Naive thymus-derived CD4-positive, alpha-beta T cell (primary cell): ENCODE measurements at regions not wholly inside any gene's neighbourhood (a gene's known extent, or its start where the extent isn't known, plus 50 kb on each side); places are given as distances from the start of the nearest gene placed in this dataset.

Experiments
- ATAC-seq: fragments of 150-1000 bp; cut with Tn5 transposase; 2 replicates; pipeline ENCODE4 v1.10.0; 2021; ENCODE audit warnings: mild to moderate bottlenecking, moderate library complexity
- CTCF ChIA-PET: fragments of 350-600 bp; sonication (Branson Sonifier 250); formaldehyde crosslinking; loops from one replicate; lab custom pipeline; 2021; ENCODE audit warnings: antibody characterized with exemption; lab: Charles Lee
- POLR2A ChIA-PET: fragments of 350-600 bp; sonication (Branson Sonifier 250); formaldehyde crosslinking; loops from one replicate; lab custom pipeline; 2021; ENCODE audit warnings: antibody characterized with exemption, inconsistent platforms; lab: Charles Lee
- DNase-seq, 9 donors: peaks; one replicate each; pipeline versions ENCODE4 v3.0.0 to v3.0.0-alpha.2; 2020 to 2022; ENCODE audit warnings: mixed read lengths in 1 of 9
- H3K27ac ChIP-seq: one replicate; pipeline ENCODE4 v1.7.0; 2013; ENCODE audit warnings: mild to moderate bottlenecking, low read depth, low read length, moderate library complexity
- H3K27me3 ChIP-seq, 2 donors: one replicate each; pipeline ENCODE4 v1.7.0; 2013; ENCODE audit warnings: low read length in 2 of 2, mild to moderate bottlenecking in 2 of 2, moderate library complexity in 2 of 2; ENCODE audit not compliant: control insufficient read depth in 2 of 2, insufficient read depth in 2 of 2
- H3K36me3 ChIP-seq, 3 experiments: 1 replicate in 2 of 3; 2 replicates in 1 of 3; pipeline ENCODE4 v1.7.0; 2013; ENCODE audit warnings: low read length in 3 of 3, mild to moderate bottlenecking in 3 of 3, moderate library complexity in 1 of 3; ENCODE audit not compliant: insufficient read depth in 3 of 3, control insufficient read depth in 2 of 3
- H3K4me1 ChIP-seq, 2 donors: one replicate each; pipeline ENCODE4 v1.7.0; 2013; ENCODE audit warnings: low read length in 2 of 2, mild to moderate bottlenecking in 2 of 2, moderate library complexity in 1 of 2; ENCODE audit not compliant: control insufficient read depth in 2 of 2, insufficient read depth in 2 of 2
- H3K4me3 ChIP-seq: 2 replicates; pipeline ENCODE4 v1.7.0; 2013; ENCODE audit warnings: mild to moderate bottlenecking, low read length
- H3K9me3 ChIP-seq, 3 experiments: 1 replicate in 2 of 3; 2 replicates in 1 of 3; pipeline ENCODE4 v1.7.0; 2013; ENCODE audit warnings: low read length in 3 of 3; ENCODE audit not compliant: control insufficient read depth in 2 of 3
- H3K27ac Mint-ChIP-seq, 9 donors: one replicate each; pipeline ENCODE4 v1.8.0; 2020 to 2022; ENCODE audit warnings: mixed read lengths in 9 of 9, mild to moderate bottlenecking in 8 of 9, moderate library complexity in 5 of 9, inconsistent platforms in 2 of 9
- H3K27me3 Mint-ChIP-seq, 5 donors: one replicate each; pipeline ENCODE4 v1.8.0; 2021 to 2022; ENCODE audit warnings: mixed read lengths in 5 of 5, mild to moderate bottlenecking in 1 of 5
- H3K36me3 Mint-ChIP-seq, 5 donors: one replicate each; pipeline ENCODE4 v1.8.0; 2020 to 2022; ENCODE audit warnings: mixed read lengths in 5 of 5, mild to moderate bottlenecking in 3 of 5, inconsistent platforms in 1 of 5
- H3K4me1 Mint-ChIP-seq, 7 donors: one replicate each; pipeline ENCODE4 v1.8.0; 2020 to 2022; ENCODE audit warnings: mixed read lengths in 7 of 7, mild to moderate bottlenecking in 3 of 7, inconsistent platforms in 1 of 7
- H3K4me3 Mint-ChIP-seq, 10 donors: one replicate each; pipeline ENCODE4 v1.8.0; 2020 to 2022; ENCODE audit warnings: mild to moderate bottlenecking in 10 of 10, mixed read lengths in 10 of 10, moderate library complexity in 6 of 10, inconsistent platforms in 2 of 10
- H3K9me3 Mint-ChIP-seq, 11 donors: one replicate each; pipeline ENCODE4 v1.8.0; 2020 to 2022; ENCODE audit warnings: mixed read lengths in 11 of 11, mild to moderate bottlenecking in 4 of 11, inconsistent platforms in 1 of 11, moderate library complexity in 1 of 11
- intact Hi-C, 2 donors: fragments of 100-400 bp; cut with micrococcal nuclease; formaldehyde crosslinking; loops; one replicate each; pipeline ENCODE4 v1.15.1; 2023

GRCh38 chr3:148629006-148629405 lies 68.7 kb upstream of the AGTR1 start:
- DNase-seq (no peak), ATAC-seq (no peak)
- peaks cover 0 to 11% (median 0%) of the 10 kb centered on the region in 5 donors for H3K36me3 Mint-ChIP-seq
- no peaks in the 10 kb centered on the region for H3K27me3 ChIP-seq
- H3K4me1 Mint-ChIP-seq = no peaks in the 10 kb centered on the region
- ChIA-PET CTCF (no interaction called here), POLR2A (no interaction called here)
- H3K27me3 Mint-ChIP-seq = no peaks in the 10 kb centered on the region
- H3K27ac Mint-ChIP-seq = no peak overlapping the region
- H3K4me1 ChIP-seq = no peaks in the 10 kb centered on the region
- no peaks in the 10 kb centered on the region for H3K9me3 ChIP-seq
- peaks cover 6 to 37% (median 16%) of the 10 kb centered on the region in 11 donors for H3K9me3 Mint-ChIP-seq
- intact Hi-C loops = no loop called here
- no peak overlapping the region for H3K4me3 Mint-ChIP-seq
- H3K4me3 ChIP-seq = no peak overlapping the region
- H3K27ac ChIP-seq = no peak overlapping the region
- H3K36me3 ChIP-seq = no peaks in the 10 kb centered on the region

GRCh38 chr3:148631124-148631903 lies 66.4 kb upstream of the AGTR1 start:
- H3K9me3 ChIP-seq = no peaks in the 10 kb centered on the region
- no peaks in the 10 kb centered on the region for H3K36me3 ChIP-seq
- ChIA-PET POLR2A (no interaction called here), CTCF (no interaction called here)
- H3K27ac ChIP-seq = no peak overlapping the region
- H3K9me3 Mint-ChIP-seq = peaks cover 8 to 39% (median 16%) of the 10 kb centered on the region in 11 donors
- H3K36me3 Mint-ChIP-seq = peaks cover 0 to 11% (median 0%) of the 10 kb centered on the region in 5 donors
- no peak overlapping the region for H3K4me3 ChIP-seq
- H3K4me1 ChIP-seq = no peaks in the 10 kb centered on the region
- H3K27ac Mint-ChIP-seq = no peak overlapping the region
- no peak overlapping the region for H3K4me3 Mint-ChIP-seq
- no peaks in the 10 kb centered on the region for H3K27me3 ChIP-seq
- H3K27me3 Mint-ChIP-seq = no peaks in the 10 kb centered on the region
- intact Hi-C loops = no loop called here
- ATAC-seq (no peak), DNase-seq (no peak)
- no peaks in the 10 kb centered on the region for H3K4me1 Mint-ChIP-seq

GRCh38 chr3:148641722-148642121 lies 56.0 kb upstream of the AGTR1 start:
- Histone ChIP-seq H3K9me3 (no peaks in the 10 kb centered on the region), H3K4me3 (no peak overlapping the region), H3K27ac (no peak overlapping the region), H3K27me3 (no peaks in the 10 kb centered on the region), H3K4me1 (no peaks in the 10 kb centered on the region), H3K36me3 (no peaks in the 10 kb centered on the region)
- ATAC-seq (no peak), DNase-seq (no peak)
- Mint-ChIP-seq H3K9me3 (peaks cover 0 to 7% (median under 1%) of the 10 kb centered on the region in 11 donors), H3K4me3 (no peak overlapping the region), H3K27ac (no peak overlapping the region), H3K4me1 (peaks cover 0 to 2% (median 0%) of the 10 kb centered on the region in 7 donors), H3K36me3 (no peaks in the 10 kb centered on the region), H3K27me3 (no peaks in the 10 kb centered on the region)
- intact Hi-C loops = no loop called here
- POLR2A ChIA-PET = no interaction called here
- CTCF ChIA-PET = no interaction called here

GRCh38 chr3:148642214-148642613 lies 55.5 kb upstream of the AGTR1 start:
- Histone ChIP-seq H3K4me1 (no peaks in the 10 kb centered on the region), H3K27ac (no peak overlapping the region), H3K36me3 (no peaks in the 10 kb centered on the region), H3K9me3 (no peaks in the 10 kb centered on the region), H3K4me3 (no peak overlapping the region), H3K27me3 (no peaks in the 10 kb centered on the region)
- H3K4me1 Mint-ChIP-seq = peaks cover 0 to 2% (median 0%) of the 10 kb centered on the region in 7 donors
- ChIA-PET CTCF (no interaction called here), POLR2A (no interaction called here)
- DNase-seq (no peak), ATAC-seq (no peak)
- H3K36me3 Mint-ChIP-seq = no peaks in the 10 kb centered on the region
- H3K4me3 Mint-ChIP-seq = no peak overlapping the region
- no peak overlapping the region for H3K27ac Mint-ChIP-seq
- H3K27me3 Mint-ChIP-seq = no peaks in the 10 kb centered on the region
- peaks cover 0 to 6% (median 1%) of the 10 kb centered on the region in 11 donors for H3K9me3 Mint-ChIP-seq
- intact Hi-C loops = no loop called here

GRCh38 chr3:148642616-148643015 lies 55.1 kb upstream of the AGTR1 start:
- POLR2A ChIA-PET = no interaction called here
- Mint-ChIP-seq H3K4me3 (no peak overlapping the region), H3K36me3 (no peaks in the 10 kb centered on the region), H3K9me3 (peaks cover 0 to 6% (median 1%) of the 10 kb centered on the region in 11 donors), H3K27me3 (no peaks in the 10 kb centered on the region), H3K27ac (no peak overlapping the region), H3K4me1 (peaks cover 0 to 2% (median 0%) of the 10 kb centered on the region in 7 donors)
- CTCF ChIA-PET = no interaction called here
- H3K4me1 ChIP-seq = no peaks in the 10 kb centered on the region
- no peak overlapping the region for H3K27ac ChIP-seq
- H3K9me3 ChIP-seq = no peaks in the 10 kb centered on the region
- H3K36me3 ChIP-seq = no peaks in the 10 kb centered on the region
- no peak for DNase-seq
- H3K27me3 ChIP-seq = no peaks in the 10 kb centered on the region
- H3K4me3 ChIP-seq = no peak overlapping the region
- intact Hi-C loops = no loop called here
- no peak for ATAC-seq

- no peaks in the 10 kb centered on the region for H3K4me1 ChIP-seq
- no peak overlapping the region for H3K4me3 Mint-ChIP-seq
- no peaks in the 10 kb centered on the region for H3K9me3 ChIP-seq
- ATAC-seq (no peak), DNase-seq (no peak)
- intact Hi-C loops = no loop called here
- no peaks in the 10 kb centered on the region for H3K36me3 Mint-ChIP-seq
- CTCF ChIA-PET = no interaction called here
- no peaks in the 10 kb centered on the region for H3K27me3 ChIP-seq
- no peak overlapping the region for H3K4me3 ChIP-seq
- no peak overlapping the region for H3K27ac ChIP-seq
- H3K9me3 Mint-ChIP-seq = peaks cover 0 to 6% (median 1%) of the 10 kb centered on the region in 11 donors
- H3K27ac Mint-ChIP-seq = no peak overlapping the region
- no peaks in the 10 kb centered on the region for H3K27me3 Mint-ChIP-seq
- peaks cover 0 to 2% (median 0%) of the 10 kb centered on the region in 7 donors for H3K4me1 Mint-ChIP-seq
- POLR2A ChIA-PET = no interaction called here
- H3K36me3 ChIP-seq = no peaks in the 10 kb centered on the region
Measured at GRCh38 chr3:148643389-148643840, 54.3 kb upstream of the AGTR1 start.

GRCh38 chr3:148646126-148646665 lies 51.5 kb upstream of the AGTR1 start:
- Histone ChIP-seq H3K4me3 (no peak overlapping the region), H3K4me1 (no peaks in the 10 kb centered on the region), H3K27me3 (no peaks in the 10 kb centered on the region), H3K27ac (no peak overlapping the region), H3K36me3 (no peaks in the 10 kb centered on the region), H3K9me3 (no peaks in the 10 kb centered on the region)
- POLR2A ChIA-PET = no interaction called here
- H3K27ac Mint-ChIP-seq = no peak overlapping the region
- peaks cover 0 to 6% (median 1%) of the 10 kb centered on the region in 11 donors for H3K9me3 Mint-ChIP-seq
- DNase-seq (no peak), ATAC-seq (no peak)
- peaks cover 0 to 2% (median 0%) of the 10 kb centered on the region in 7 donors for H3K4me1 Mint-ChIP-seq
- no peaks in the 10 kb centered on the region for H3K36me3 Mint-ChIP-seq
- no peak overlapping the region for H3K4me3 Mint-ChIP-seq
- no peaks in the 10 kb centered on the region for H3K27me3 Mint-ChIP-seq
- intact Hi-C loops = no loop called here
- CTCF ChIA-PET = no interaction called here
